ENCODE measurements at regions not wholly inside any gene's neighbourhood (a gene's known extent, or its start where the extent isn't known, plus 50 kb on each side); places are given as distances from the start of the nearest gene placed in this dataset.
"Not testable (repeated sequence)": the region's sequence is repeated elsewhere in the genome, so short reads cannot be mapped to it uniquely, and the experiment has no call there.

DNA sequence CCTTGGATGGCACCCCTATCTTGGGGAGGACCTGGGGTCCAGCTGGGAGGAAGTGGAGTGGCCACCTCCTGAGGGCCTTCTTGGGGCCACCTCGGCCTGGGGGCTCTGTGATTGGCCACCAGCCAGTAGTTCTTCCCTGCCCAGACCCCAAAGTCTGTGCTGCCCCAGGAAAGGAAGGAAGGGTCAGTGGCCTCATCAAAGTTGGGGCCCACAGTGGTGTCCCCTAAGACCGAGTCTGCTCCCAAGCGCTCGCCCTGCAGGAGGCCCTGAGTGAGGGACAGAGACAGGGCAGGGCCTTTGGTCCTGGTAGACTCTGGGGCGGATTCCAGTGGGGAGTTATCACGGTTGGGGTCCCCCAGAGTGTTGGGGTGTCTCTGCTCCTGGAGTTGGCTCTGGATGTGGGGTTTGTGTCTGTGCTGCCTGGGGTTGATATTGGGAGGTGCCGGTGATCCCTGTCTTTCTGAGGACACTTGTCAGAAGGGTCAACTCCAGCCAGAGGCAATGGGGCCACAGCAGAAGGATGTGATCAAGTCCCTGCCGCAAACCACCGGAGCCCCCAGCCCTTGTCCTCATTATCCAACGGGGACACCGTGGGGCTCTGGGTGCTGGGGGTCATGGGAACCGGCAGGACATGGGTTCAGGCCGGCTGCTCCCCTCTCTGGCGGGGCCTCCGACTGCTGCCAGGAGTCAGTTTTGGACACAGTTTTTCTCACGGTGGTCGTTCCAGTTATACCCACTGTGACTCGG is 364.3 kb downstream of the TMEM121 start:
- ATAC-seq, result no peak
- TF ChIP-seq ZC3H10 (CRISPR knock-in tag; IDR thresholded peaks at IDR 0.05), result no peak

DNA sequence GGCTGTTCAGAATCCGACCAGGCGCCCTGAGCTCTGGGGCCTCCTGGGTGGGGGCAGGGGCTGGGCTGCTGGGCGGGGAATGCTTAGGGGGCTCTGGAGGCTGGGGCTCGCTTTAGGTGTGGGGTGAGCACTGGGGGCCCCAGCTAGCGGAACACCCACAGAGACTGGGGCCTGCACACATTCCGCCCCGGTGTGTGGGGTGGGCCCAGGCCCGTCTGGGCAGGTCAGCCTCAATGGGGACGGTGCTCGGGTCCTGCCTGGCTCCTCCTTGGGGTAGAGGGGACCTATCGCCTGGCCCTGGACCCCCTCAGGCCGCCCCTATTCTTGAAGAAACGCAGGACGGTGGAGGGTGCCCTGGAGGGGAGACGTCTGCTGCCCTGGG is 364.8 kb downstream of the TMEM121 start:
- no peak for TF ChIP-seq BACH2 (CRISPR knock-in tag; IDR thresholded peaks at IDR 0.05; ENCODE audit: borderline replicate concordance)
- TF ChIP-seq ZC3H10 (CRISPR knock-in tag; IDR thresholded peaks at IDR 0.05), result no peak
- TF ChIP-seq ZNF70 (CRISPR knock-in tag; IDR thresholded peaks at IDR 0.05), result no peak
- TF ChIP-seq, protein P1, sequence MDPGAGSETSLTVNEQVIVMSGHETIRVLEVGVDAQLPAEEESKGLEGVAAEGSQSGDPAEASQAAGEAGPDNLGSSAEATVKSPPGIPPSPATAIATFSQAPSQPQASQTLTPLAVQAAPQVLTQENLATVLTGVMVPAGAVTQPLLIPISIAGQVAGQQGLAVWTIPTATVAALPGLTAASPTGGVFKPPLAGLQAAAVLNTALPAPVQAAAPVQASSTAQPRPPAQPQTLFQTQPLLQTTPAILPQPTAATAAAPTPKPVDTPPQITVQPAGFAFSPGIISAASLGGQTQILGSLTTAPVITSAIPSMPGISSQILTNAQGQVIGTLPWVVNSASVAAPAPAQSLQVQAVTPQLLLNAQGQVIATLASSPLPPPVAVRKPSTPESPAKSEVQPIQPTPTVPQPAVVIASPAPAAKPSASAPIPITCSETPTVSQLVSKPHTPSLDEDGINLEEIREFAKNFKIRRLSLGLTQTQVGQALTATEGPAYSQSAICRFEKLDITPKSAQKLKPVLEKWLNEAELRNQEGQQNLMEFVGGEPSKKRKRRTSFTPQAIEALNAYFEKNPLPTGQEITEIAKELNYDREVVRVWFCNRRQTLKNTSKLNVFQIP (CRISPR knock-in tag; IDR thresholded peaks at IDR 0.05; ENCODE audit: borderline replicate concordance, low read depth), result no peak
- TF ChIP-seq OSR1 (CRISPR knock-in tag; IDR thresholded peaks at IDR 0.05), result no peak
- TF ChIP-seq TOX (CRISPR knock-in tag; IDR thresholded peaks at IDR 0.05; ENCODE audit: borderline replicate concordance), result no peak
- TF ChIP-seq TCF4 (CRISPR knock-in tag; IDR thresholded peaks at IDR 0.05; ENCODE audit: borderline replicate concordance), result no peak
- TF ChIP-seq PPARA (CRISPR knock-in tag; IDR thresholded peaks at IDR 0.05; ENCODE audit: borderline replicate concordance), result no peak
- no peak for TF ChIP-seq ZFP3 (CRISPR knock-in tag; IDR thresholded peaks at IDR 0.05)
- no peak for TF ChIP-seq ISL1 (CRISPR knock-in tag; IDR thresholded peaks at IDR 0.05)
- TF ChIP-seq ARNTL (CRISPR knock-in tag; IDR thresholded peaks at IDR 0.05; ENCODE audit: borderline replicate concordance, low read depth), result no peak
- no peak for TF ChIP-seq ZNF8 (CRISPR knock-in tag; IDR thresholded peaks at IDR 0.05)
- no peak for TF ChIP-seq ZFP30 (CRISPR knock-in tag; IDR thresholded peaks at IDR 0.05)
- no peak for TF ChIP-seq GLIS3 (CRISPR knock-in tag; IDR thresholded peaks at IDR 0.05)

DNA sequence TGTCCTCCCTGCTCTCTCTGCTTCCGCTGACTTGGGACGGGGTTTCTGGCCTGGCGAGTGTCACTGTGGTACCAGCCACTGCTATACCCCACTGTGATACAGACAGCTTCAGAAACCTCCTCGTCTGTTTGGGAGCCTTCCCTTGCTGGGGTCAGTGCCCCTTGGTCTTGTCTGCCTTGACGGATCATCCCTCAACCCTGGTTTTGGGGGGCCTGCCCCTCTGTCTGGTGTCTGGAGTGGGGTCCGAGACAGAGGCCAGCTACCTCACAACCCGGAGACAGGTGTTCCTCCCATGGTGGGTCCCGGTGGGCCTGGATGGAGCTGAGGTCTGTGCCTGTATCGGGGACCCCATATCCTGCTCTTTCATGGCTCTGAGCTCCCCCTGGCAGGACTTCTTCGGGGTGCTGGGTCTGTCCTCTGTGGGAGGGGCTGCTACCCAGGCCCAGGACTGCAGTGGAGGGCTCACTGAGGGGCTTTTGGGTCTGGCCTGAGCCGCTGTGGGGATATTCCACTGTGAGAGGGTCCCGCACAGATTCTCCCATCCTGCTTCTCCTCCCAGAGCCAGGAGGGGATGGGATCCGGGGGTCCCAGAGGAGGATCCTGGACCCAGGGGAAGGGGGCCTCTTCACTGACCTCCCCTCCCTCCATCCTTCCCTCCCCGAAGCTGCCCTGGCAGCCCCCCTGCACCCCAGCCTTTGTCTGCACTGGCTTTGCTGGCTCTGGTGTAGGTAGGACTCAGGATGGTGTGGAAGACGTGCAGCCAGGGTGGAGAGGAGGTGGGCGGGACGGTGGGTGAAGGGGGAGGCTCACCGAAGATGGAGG is 365.5 kb downstream of the TMEM121 start:
- TF ChIP-seq CSDC2 (CRISPR knock-in tag; IDR thresholded peaks at IDR 0.05), result no peak
- TF ChIP-seq, protein P1 (CRISPR knock-in tag; IDR thresholded peaks at IDR 0.05; ENCODE audit: borderline replicate concordance, low read depth), result no peak
- no peak for TF ChIP-seq TCF4 (CRISPR knock-in tag; IDR thresholded peaks at IDR 0.05; ENCODE audit: borderline replicate concordance)
- no peak for TF ChIP-seq ZNF70 (CRISPR knock-in tag; IDR thresholded peaks at IDR 0.05)
- TF ChIP-seq, protein P2, sequence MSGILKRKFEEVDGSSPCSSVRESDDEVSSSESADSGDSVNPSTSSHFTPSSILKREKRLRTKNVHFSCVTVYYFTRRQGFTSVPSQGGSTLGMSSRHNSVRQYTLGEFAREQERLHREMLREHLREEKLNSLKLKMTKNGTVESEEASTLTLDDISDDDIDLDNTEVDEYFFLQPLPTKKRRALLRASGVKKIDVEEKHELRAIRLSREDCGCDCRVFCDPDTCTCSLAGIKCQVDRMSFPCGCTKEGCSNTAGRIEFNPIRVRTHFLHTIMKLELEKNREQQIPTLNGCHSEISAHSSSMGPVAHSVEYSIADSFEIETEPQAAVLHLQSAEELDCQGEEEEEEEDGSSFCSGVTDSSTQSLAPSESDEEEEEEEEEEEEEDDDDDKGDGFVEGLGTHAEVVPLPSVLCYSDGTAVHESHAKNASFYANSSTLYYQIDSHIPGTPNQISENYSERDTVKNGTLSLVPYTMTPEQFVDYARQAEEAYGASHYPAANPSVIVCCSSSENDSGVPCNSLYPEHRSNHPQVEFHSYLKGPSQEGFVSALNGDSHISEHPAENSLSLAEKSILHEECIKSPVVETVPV (CRISPR knock-in tag; IDR thresholded peaks at IDR 0.05), result no peak
- no peak for TF ChIP-seq GLIS3 (CRISPR knock-in tag; IDR thresholded peaks at IDR 0.05)
- no peak for TF ChIP-seq PPARA (CRISPR knock-in tag; IDR thresholded peaks at IDR 0.05; ENCODE audit: borderline replicate concordance)
- TF ChIP-seq TOX (CRISPR knock-in tag; IDR thresholded peaks at IDR 0.05; ENCODE audit: borderline replicate concordance), result no peak
- TF ChIP-seq, protein P3, sequence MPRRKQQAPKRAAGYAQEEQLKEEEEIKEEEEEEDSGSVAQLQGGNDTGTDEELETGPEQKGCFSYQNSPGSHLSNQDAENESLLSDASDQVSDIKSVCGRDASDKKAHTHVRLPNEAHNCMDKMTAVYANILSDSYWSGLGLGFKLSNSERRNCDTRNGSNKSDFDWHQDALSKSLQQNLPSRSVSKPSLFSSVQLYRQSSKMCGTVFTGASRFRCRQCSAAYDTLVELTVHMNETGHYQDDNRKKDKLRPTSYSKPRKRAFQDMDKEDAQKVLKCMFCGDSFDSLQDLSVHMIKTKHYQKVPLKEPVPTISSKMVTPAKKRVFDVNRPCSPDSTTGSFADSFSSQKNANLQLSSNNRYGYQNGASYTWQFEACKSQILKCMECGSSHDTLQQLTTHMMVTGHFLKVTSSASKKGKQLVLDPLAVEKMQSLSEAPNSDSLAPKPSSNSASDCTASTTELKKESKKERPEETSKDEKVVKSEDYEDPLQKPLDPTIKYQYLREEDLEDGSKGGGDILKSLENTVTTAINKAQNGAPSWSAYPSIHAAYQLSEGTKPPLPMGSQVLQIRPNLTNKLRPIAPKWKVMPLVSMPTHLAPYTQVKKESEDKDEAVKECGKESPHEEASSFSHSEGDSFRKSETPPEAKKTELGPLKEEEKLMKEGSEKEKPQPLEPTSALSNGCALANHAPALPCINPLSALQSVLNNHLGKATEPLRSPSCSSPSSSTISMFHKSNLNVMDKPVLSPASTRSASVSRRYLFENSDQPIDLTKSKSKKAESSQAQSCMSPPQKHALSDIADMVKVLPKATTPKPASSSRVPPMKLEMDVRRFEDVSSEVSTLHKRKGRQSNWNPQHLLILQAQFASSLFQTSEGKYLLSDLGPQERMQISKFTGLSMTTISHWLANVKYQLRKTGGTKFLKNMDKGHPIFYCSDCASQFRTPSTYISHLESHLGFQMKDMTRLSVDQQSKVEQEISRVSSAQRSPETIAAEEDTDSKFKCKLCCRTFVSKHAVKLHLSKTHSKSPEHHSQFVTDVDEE (CRISPR knock-in tag; IDR thresholded peaks at IDR 0.05), result no peak
- no peak for TF ChIP-seq ISL1 (CRISPR knock-in tag; IDR thresholded peaks at IDR 0.05)
- no peak for TF ChIP-seq ZC3H10 (CRISPR knock-in tag; IDR thresholded peaks at IDR 0.05)
- TF ChIP-seq BACH2 (CRISPR knock-in tag; IDR thresholded peaks at IDR 0.05; ENCODE audit: borderline replicate concordance), result no peak
- no peak for ATAC-seq

More for the DNA sequence above, 364.8 kb downstream of the TMEM121 start:
- no peak for ATAC-seq

DNA sequence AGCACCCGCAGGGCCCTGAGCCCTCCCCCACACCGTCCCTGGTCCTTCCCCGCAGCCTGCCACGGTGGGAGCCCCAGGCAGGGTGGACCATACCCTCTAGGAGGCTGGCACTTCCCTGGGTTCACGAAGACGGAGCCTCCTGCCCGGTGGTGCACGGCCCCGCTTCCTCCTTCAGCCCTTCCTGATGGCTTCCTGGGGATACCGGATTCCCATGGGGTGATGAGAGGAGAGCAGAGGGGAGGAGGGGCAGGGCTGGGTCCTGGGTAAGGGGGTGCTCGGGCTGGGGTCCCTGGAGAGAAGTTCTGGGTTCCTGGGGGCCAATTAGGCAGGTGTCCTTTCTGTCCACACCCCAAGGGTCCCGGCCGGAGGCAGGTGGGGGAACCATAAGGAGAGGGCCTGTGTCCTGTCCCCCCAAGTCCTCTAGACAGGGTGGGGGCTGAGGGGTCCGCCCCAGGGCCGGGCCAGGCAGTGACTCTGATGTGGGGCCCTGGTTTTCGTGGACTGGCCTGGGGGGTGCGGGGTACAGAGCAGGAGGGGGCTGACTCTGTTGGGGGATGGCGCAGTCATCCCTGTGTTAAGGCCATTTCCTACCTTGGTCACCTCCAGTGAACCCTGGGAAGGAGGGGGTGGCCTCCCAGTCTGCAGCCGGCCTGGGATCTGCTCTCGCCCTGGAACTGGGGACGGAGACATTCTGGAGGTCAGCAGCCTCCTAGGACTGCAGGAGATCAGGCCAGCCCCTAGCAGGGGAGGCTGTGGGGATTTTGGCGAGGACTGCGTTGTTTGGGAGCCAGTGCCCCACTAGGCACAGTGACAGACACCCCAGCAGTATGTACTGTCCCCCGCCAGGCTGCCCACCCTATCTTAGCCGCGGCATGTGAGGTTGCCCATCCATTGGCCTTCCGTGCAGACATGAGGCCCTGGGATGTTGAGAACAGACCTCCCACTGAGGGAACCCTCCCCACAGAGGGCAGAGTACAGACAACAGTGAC is 366.4 kb downstream of the TMEM121 start:
- not testable (repeated sequence) for ATAC-seq

DNA sequence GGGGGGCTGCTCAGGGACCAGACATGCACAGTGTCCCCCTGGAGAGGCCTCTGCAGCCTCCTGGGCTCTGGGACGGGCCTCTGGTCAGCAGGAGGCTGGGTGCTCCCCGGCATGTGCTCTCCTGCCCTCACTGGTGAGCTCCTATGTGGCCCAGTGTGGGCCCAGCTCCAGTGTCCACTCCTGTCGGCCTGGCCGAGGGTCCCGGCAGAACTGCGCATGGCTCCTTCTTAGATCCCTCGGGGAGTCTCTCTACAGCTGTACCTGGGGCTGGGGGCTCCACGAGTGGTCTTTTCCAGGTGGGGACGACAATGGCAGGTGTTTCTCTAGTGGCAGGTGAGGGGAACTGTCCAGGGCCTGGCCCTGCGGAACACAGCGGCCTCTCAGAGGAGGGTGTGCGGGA is 367.3 kb downstream of the TMEM121 start:
- ATAC-seq, result not testable (repeated sequence)
